Esophagus muscularis mucosa (tissue), 4 donors: ENCODE measurements at regions not wholly inside any gene's neighbourhood (a gene's known extent, or its start where the extent isn't known, plus 50 kb on each side); places are given as distances from the start of the nearest gene placed in this dataset.
A peak's percentile ranks its signal among the peaks of the same experiment; 100 is the strongest.

Source experiments
- DNase-seq: peaks from one replicate; pipeline ENCODE4 v3.0.0-alpha.2; 2017; ENCODE audit errors: extremely low spot score
- H3K27ac ChIP-seq, 4 donors: fragments of 200-600 bp; sonication (generic); replicated peaks in 1 of 4; 1 replicate in 3 of 4; 2 replicates in 1 of 4; pipeline ENCODE4 v1.5.1; 2016 to 2019; ENCODE audit warnings: mild to moderate bottlenecking in 1 of 4
- H3K27me3 ChIP-seq, 4 donors: fragments of 200-600 bp; sonication (generic); one replicate each; pipeline versions ENCODE4 v1.5.1 to v1.6.0; 2016 to 2019
- H3K36me3 ChIP-seq, 4 donors: fragments of 200-600 bp; sonication (generic); one replicate each; pipeline ENCODE4 v1.5.1; 2016 to 2019
- H3K4me1 ChIP-seq, 4 donors: fragments of 200-600 bp; sonication (generic); one replicate each; pipeline ENCODE4 v1.5.1; 2016 to 2019
- H3K4me3 ChIP-seq, 4 donors: fragments of 200-600 bp; sonication (generic); 1 replicate in 2 of 4; 2 replicates in 2 of 4; pipeline ENCODE4 v1.5.1; 2016 to 2019; ENCODE audit warnings: mild to moderate bottlenecking in 4 of 4, moderate library complexity in 1 of 4
- H3K9me3 ChIP-seq, 4 donors: fragments of 200-600 bp; sonication (generic); 1 replicate in 3 of 4; 2 replicates in 1 of 4; pipeline ENCODE4 v1.5.1; 2016 to 2019
- EP300 ChIP-seq: sonication (generic); formaldehyde crosslinking; IDR thresholded peaks from one replicate; pipeline ENCODE4 v1.6.1; 2017; ENCODE audit warnings: antibody characterized with exemption
- POLR2A ChIP-seq: fragments of 450-650 bp; IDR thresholded peaks from one replicate; pipeline ENCODE4 v1.6.1; 2017; ENCODE audit warnings: antibody characterized with exemption, moderate library complexity, mild to moderate bottlenecking, low read depth
- POLR2AphosphoS5 ChIP-seq, 2 donors: sonication (generic); formaldehyde crosslinking; IDR thresholded peaks; one replicate each; pipeline ENCODE4 v1.6.1; 2017; ENCODE audit warnings: antibody characterized with exemption in 2 of 2
- WGBS: methylation state at CpG from one replicate; pipeline ENCODE4 v1.1.5; 2018; 5-methylcytosine and 5-hydroxymethylcytosine counted together
- intact Hi-C: fragments of 100-400 bp; cut with DNase I; formaldehyde crosslinking; loops from one replicate; pipeline ENCODE4 v1.15.1; 2023
- TF ChIP-seq, protein P1 (sequence below), 3 experiments: fragments of 200-600 bp in 2 of 3; fragments of 450-650 bp in 1 of 3; sonication (generic) in 2 of 3; IDR thresholded peaks; one replicate each; pipeline ENCODE4 v1.5.1; 2017 to 2019; ENCODE audit warnings: antibody characterized with exemption in 3 of 3, mild to moderate bottlenecking in 2 of 3, moderate library complexity in 1 of 3

- no peak overlapping the region for H3K4me3 ChIP-seq
- H3K9me3 ChIP-seq: no peaks in the 10 kb centered on the region
- DNase-seq: no peak
- H3K36me3 ChIP-seq: no peaks in the 10 kb centered on the region
- intact Hi-C loops: no loop called here
- H3K27ac ChIP-seq: peak overlapping the region; percentile 57 to 71 (median 64)
- H3K4me1 ChIP-seq: peaks cover 11 to 41% (median 31%) of the 10 kb centered on the region in 4 donors
- WGBS: 86% methylated on average over 1 of the region's 1 CpG
- H3K27me3 ChIP-seq: no peaks in the 10 kb centered on the region
- TF ChIP-seq EP300: no peak
These were observed 240.2 kb upstream of the TANK start for GRCh38 chr2:160920061-160920460.

- intact Hi-C loops: no loop called here
- no peak for DNase-seq
- Histone ChIP-seq H3K4me3 (peak overlapping the region in 1 of 4 donors; percentile 0), H3K9me3 (no peaks in the 10 kb centered on the region), H3K27me3 (no peaks in the 10 kb centered on the region), H3K36me3 (no peaks in the 10 kb centered on the region), H3K4me1 (peaks cover 11 to 41% (median 31%) of the 10 kb centered on the region in 4 donors), H3K27ac (peak overlapping the region; percentile 57 to 71 (median 64))
- WGBS: 36% methylated on average over 8 of the region's 8 CpGs
- TF ChIP-seq POLR2AphosphoS5 (IDR thresholded peaks at IDR 0.05): no peak
- TF ChIP-seq EP300: no peak
- no peak for TF ChIP-seq POLR2A
- TF ChIP-seq, protein P1, sequence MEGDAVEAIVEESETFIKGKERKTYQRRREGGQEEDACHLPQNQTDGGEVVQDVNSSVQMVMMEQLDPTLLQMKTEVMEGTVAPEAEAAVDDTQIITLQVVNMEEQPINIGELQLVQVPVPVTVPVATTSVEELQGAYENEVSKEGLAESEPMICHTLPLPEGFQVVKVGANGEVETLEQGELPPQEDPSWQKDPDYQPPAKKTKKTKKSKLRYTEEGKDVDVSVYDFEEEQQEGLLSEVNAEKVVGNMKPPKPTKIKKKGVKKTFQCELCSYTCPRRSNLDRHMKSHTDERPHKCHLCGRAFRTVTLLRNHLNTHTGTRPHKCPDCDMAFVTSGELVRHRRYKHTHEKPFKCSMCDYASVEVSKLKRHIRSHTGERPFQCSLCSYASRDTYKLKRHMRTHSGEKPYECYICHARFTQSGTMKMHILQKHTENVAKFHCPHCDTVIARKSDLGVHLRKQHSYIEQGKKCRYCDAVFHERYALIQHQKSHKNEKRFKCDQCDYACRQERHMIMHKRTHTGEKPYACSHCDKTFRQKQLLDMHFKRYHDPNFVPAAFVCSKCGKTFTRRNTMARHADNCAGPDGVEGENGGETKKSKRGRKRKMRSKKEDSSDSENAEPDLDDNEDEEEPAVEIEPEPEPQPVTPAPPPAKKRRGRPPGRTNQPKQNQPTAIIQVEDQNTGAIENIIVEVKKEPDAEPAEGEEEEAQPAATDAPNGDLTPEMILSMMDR (IDR thresholded peaks at IDR 0.05): no peak
These were observed 239.4 kb upstream of the TANK start for GRCh38 chr2:160920791-160921303.

- H3K4me3 ChIP-seq: peak overlapping the region in 1 of 4 donors; percentile 0
- no peak for DNase-seq
- 60% methylated on average over 4 of the region's 4 CpGs for WGBS
These were observed 238.8 kb upstream of the TANK start for GRCh38 chr2:160921386-160921964.

GRCh38 chr2:160924936-160925353 is 235.3 kb upstream of the TANK start:
- H3K27me3 ChIP-seq: no peaks in the 10 kb centered on the region
- WGBS: 89% methylated on average over 1 of the region's 1 CpG
- intact Hi-C loops: no loop called here

More at GRCh38 chr2:160921386-160921964, 238.8 kb upstream of the TANK start:
- H3K36me3 ChIP-seq: no peaks in the 10 kb centered on the region
- TF ChIP-seq, protein P1 (IDR thresholded peaks at IDR 0.05): no peak
- TF ChIP-seq POLR2A (no peak), POLR2AphosphoS5 (IDR thresholded peaks at IDR 0.05) (no peak), EP300 (no peak)
- no peaks in the 10 kb centered on the region for H3K9me3 ChIP-seq
- H3K27me3 ChIP-seq: no peaks in the 10 kb centered on the region
- H3K4me1 ChIP-seq: peaks cover 11 to 41% (median 31%) of the 10 kb centered on the region in 4 donors
- H3K27ac ChIP-seq: peak overlapping the region; percentile 57 to 71 (median 64)
- intact Hi-C loops: no loop called here

DNA sequence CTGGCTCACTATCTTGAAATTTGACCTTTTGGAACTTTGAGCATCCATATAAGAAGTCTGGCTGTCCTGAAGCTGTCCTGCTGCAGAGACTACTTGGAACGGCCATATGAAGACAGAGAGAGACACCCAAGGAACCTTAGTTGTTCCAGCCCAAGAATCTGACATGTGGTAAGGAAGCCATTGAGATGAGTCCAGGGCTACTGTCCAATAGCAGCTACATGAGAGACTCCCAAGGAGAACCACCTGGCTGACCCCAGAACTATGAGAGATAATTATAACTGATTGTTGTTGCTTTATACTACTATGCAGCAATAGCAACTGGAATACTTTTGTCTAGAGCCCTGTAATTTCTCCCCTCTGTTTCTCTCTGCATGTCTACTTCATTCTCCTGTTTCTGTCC is 234.3 kb upstream of the TANK start:
- TF ChIP-seq EP300 (no peak), POLR2A (no peak), POLR2AphosphoS5 (IDR thresholded peaks at IDR 0.05) (no peak)
- TF ChIP-seq, protein P1 (IDR thresholded peaks at IDR 0.05): no peak
- Histone ChIP-seq H3K4me1 (peaks cover 12 to 31% (median 24%) of the 10 kb centered on the region in 4 donors), H3K9me3 (no peaks in the 10 kb centered on the region), H3K4me3 (no peak overlapping the region), H3K27me3 (no peaks in the 10 kb centered on the region), H3K36me3 (no peaks in the 10 kb centered on the region), H3K27ac (no peak overlapping the region)
- intact Hi-C loops: no loop called here
- DNase-seq: no peak
- WGBS: 50% methylated on average over 1 of the region's 1 CpG

More at GRCh38 chr2:160924936-160925353, 235.3 kb upstream of the TANK start:
- no peak for TF ChIP-seq POLR2A
- TF ChIP-seq, protein P1 (IDR thresholded peaks at IDR 0.05): no peak
- TF ChIP-seq POLR2AphosphoS5 (IDR thresholded peaks at IDR 0.05): no peak
- no peak for TF ChIP-seq EP300
- H3K27ac ChIP-seq: no peak overlapping the region
- H3K9me3 ChIP-seq: no peaks in the 10 kb centered on the region
- H3K4me3 ChIP-seq: no peak overlapping the region
- peaks cover 12 to 39% (median 34%) of the 10 kb centered on the region in 4 donors for H3K4me1 ChIP-seq
- H3K36me3 ChIP-seq: no peaks in the 10 kb centered on the region
- no peak for DNase-seq
